Left forelimb (tissue), 1 donor: ENCODE measurements at regions not wholly inside any gene's neighbourhood (a gene's known extent, or its start where the extent isn't known, plus 50 kb on each side); places are given as distances from the start of the nearest gene placed in this dataset.

Experiments used
- DNase-seq: peaks from one replicate; pipeline ENCODE4 v3.0.0-alpha.2; 2018; ENCODE audit warnings: low spot score

DNA sequence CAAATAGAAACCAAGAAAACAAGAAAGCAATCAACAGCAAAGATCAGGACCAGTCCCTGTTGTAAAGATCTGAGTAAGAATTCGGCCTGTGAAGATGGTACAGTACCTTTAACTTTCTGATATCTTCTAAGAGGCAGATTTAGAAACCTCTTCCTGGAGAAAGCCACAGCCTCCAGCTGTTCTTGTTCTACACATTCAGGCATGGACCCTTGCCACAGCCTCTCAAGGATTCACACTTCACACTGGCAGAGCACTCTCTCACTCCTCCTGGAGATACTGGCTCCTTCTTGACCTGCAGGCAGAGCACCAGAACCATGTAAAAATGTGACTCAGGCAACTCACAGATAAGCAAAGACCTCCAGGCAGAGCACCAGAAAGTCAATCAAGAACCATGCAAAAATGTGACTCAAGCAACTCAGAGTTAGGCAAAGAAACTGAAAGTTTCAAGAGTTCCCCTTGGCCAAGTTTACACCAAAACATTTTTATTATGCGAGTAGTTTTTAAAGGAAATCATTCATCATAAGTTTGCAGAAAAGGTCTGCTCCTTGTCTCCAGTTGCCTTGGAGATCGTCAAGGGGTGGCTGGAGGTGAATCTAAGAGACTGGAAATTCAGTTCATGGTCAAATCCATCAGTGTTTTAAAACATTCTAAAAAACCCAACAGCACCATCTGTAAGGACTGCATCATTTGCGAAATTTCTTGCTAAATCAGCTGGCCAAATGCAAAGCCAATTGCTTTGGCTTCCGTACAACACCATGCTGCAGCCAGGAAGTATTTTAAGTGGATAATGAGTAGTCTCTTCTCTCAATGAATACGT is 119.3 kb upstream of the MDM1 start:
- no peak for DNase-seq

DNA sequence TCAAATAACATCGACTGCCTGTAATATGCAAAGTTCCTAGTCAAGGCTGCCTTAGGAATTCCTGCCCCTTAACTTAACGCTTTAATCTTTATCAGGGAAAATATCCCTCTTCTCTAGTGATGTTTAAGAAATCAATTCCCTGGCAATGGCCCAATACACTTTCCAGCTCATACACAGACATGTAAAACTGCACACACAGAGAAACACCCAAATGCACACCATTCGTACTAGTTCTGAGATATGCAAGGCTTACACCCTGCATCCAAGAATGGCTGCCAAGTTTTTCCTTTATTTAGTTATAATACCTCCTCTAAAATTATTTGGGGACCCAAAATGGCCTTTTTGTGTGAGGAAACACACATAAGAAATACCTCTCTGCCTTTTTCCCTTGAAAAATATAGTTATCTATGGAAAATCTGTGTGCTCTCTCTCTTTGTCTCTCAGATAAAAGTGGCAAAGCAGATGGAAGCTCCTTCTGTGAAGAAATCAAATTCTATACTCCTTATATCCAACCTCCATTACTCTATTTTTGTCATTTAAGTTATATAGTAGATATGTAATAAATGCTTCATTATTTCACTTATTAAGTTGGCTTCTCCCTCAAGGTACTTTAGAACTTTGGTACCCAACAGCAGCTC is 120.0 kb upstream of the MDM1 start:
- no peak for DNase-seq

DNA sequence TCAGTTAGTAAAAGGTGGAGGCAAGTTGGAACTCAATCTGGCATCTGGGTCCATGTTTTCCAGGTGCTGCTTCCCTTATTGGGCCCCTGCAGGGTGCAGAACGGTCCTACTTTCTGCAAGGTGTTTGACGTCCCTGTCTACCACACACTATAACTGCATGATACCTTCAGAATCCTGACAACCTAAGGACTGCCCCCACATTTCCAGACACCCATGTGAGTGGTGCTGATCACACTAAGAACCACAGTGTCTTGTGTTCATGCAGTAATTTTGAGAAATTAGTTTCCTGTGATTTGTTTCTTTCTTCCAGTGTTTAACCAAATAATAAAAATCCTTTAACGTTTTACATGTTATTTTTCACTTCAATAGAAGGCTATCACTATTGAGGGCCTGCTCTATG is 121.1 kb upstream of the MDM1 start:
- DNase-seq, result no peak

DNA sequence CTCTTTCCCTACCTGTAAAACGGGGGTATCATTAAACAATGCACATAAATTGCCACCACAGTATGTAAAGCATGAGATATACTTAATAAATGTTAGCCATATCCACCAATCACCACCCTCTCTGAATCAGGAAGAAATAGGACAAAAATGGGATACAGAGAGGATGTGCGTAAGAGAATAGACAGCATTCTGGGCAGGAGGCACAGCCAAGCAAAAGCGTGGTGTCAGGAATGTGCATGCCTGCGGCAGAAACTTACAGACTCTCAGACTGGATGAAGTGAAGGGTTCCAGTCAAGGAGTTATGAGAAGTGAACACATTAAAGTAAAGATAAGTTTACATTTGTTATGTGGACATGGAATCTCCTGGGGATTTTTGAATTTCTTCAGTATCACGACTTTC is 121.7 kb upstream of the MDM1 start:
- no peak for DNase-seq

DNA sequence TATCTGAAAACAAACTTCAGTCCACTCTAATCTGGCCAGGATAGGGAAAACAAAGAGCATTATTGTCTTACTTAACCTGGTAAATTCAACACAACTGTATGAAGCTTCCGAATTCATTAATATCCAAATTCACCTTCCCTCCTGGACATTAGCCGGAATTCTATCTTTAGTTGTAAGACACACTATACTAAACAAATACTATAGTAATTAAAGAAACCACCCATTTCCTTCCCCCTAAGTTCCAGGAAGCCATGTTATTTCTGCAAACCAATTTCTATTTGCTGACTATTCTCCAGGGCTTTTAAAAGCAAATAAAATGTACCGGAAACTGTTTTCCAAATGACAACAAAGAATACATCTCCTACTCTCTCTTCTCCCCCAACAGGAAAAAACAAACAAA is 122.7 kb upstream of the MDM1 start:
- DNase-seq, result no peak

DNA sequence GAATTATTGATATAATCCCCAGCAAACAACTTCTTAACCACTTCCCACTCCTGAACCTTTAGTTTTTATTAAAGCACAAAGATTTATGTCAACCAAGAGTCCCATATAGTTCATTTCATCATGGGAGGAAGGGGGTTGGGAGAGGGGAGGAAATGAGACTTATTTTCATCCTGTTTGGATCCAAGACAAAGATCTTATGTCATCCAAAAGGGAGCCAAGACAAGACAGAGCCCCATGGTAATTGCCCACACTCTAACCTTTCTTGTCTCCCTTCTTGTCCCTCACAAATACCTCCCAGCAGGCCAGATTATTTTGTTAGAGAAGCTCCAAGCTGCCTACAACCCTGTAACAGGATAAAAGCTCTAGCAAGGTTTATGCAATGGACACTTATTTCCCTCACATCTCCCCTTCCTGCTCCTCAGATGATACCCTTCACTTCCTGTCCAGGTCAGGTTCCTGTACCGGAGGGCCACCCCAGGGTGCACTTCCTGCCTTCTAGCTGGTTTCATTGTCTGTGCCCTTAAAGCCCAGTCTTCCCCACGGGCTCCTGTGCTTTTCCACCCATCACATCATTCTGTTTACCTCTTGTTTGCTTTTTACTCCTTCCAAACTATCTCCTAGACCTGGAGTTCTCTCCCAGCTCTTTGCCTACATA is 123.7 kb upstream of the MDM1 start:
- no peak for DNase-seq

DNA sequence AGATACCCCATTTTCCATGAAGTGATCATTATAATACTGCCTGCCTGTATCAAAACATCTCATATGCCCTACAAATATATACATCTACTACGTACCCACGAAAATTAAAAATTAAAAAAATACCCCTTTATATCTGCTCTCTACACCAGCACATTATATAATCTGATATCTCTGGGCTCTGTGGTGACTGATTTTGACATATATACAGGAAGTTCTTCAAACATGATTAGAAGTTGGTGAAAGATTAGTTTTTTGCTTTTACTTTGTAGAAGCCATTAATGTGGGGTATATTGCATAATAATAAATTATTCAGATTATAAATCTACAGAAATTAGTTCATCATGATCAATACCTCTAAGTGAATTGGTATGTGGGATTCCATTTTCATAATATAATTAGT is 126.7 kb upstream of the MDM1 start:
- DNase-seq, result no peak

DNA sequence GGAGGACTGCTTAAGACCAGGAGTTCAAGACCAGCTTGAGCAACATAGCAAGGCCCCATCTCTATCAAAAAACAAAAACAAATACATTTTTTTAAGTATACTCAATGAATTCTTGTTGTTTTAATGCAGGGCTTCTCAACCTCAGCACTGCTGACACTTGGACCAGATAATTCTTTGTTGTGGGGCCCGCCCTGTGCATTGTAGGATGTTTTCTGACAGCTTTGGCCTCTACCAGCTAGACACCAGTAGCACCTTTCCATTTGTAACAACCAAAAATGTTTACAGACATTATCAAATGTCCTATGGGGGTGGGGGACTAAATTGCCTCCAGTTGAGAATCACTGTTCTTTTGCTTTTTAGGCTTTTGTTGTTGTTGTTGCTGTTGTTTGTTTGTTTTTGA is 128.1 kb upstream of the MDM1 start:
- DNase-seq, result no peak

DNA sequence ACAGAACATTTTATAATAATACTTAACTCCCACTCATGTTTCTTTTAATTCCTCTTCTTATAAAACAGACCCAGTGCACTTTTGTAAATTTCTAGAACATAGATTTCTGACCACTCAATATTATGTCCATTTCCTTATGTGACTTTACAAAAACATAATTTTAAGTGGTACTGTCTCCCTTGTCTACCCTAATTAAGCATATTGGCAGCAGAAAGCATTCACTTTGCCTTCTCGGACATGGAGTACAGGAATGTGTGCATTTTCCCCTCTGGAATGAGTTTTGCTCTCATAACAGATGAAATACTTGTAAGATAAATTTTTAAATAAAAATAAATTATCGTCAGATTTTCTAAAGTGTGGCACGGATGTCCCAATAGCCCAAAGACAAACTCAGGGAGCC is 129.5 kb upstream of the MDM1 start:
- no peak for DNase-seq

DNA sequence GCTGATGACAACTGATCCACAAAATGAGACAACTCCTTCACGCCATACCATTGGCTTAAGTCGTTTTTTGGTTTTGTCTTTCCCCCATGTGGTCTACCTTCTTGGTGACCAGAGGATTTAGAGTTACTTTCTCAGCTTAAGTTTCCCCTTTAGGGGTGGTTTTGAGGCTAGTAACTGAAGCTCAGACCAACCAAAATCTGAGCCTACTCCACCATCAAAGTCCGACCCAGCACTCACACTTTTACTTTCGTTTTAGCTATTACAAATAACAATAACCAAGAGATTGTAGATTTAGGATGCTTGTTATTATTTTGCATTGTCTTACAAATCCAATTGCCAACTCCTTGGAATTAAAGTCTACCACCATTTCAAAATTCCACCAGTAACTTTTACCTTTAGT is 130.6 kb upstream of the MDM1 start:
- no peak for DNase-seq

DNA sequence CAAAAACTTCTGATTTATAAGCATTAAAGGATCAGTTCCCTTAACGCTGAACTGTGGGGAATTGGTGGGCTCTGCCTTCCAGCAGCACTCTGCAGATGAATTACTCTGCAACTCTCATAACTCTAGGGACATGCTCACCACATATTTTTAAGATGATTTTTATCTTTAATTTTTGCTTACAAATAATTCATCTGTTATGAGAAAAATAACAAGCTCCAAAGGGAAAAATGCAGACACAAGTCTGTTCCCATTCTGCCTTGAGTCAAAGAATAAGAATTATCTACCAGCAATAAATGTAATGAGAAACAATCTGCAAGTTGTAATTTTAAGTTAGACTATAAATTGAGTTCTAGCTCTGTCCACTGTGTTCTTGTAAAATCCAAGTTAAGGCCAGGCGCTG is 133.1 kb upstream of the MDM1 start:
- DNase-seq, result no peak

DNA sequence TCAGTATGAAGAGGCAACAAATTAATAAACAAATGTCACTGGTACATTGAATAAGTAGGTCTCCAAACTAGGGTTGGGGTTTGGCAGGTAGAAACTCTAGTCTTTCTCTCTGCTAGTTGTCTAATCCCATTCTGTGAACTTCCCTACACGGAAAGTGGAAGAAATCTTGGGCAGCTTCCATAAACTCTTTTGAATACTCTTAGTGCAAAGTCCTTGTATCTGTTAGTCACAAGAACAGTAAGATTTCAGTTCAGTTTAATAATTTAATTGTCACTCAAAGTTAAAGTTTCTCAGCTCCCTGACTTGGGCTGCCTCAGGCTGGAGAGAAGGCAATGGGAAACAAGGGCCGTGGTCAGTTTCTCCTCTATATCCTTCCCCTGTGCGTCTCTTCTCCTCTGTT is 135.4 kb upstream of the MDM1 start:
- DNase-seq, result no peak

DNA sequence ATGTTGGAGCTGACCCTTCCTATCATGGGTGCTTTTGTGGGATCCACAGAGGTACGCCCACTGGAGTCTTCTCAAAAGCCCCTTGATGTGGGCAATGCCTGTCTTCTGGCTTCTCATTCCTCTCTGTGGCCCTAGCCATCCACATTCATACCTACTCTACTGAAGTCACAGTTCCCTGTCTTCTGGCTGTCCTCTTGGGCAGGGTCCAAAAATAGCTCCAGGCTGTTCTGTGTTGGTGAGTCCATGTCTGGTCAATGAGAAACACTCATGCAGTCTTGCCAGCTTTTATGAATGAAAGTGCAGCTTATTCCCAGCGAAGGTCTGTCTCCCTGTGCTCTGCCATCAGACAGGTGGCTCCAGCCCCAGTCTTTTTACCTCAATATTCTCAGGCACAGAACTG is 135.9 kb upstream of the MDM1 start:
- no peak for DNase-seq

DNA sequence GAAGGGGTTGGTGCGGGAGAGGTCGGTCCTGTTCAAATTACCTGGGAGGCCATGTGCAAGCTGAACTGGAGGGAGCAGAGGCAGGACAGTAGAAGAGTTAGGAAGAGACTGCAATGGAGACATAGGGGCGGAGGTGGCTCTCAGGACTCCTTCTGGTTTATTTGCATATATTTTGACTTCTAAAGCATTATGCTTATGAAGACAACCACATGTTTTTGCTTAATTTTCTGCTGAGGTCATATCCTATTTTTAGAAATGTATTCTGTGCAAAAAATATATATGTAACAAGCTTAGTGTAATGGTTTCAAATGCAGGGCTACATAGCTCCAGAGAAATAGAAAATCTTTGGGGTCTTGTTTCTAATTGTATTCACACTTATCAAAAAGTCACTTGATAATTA is 137.0 kb upstream of the MDM1 start:
- DNase-seq, result no peak

DNA sequence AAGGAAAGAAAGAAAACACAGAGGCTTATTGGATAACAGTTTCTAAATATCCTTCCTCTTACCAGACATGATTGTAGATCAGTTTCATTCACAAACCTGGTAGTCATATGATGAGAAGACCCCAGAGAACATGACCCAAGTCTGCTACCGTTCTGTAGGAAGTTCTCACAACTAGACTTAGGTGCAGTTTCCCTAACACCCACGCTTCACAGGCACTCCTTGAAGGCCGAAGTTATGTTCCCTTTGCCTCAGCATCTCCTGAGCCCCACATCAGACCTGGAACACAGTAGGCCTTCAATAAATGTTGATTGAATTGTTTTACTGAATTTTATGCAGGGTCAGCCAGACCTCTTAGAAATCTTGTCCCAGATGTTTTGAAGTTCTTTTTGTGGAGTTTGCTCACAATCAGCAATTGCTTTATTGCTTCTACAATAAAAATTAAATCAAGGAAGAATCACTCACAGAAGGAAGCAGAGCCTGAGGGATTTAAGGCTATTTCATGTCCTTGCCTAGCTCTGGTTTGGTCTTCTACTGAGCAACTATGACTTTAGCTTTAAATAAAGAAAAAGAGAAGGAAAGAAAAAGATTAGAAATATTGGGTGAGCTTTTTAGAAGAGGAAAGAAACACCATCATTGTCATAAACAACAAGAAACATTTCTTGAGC is 138.6 kb upstream of the MDM1 start:
- no peak for DNase-seq

DNA sequence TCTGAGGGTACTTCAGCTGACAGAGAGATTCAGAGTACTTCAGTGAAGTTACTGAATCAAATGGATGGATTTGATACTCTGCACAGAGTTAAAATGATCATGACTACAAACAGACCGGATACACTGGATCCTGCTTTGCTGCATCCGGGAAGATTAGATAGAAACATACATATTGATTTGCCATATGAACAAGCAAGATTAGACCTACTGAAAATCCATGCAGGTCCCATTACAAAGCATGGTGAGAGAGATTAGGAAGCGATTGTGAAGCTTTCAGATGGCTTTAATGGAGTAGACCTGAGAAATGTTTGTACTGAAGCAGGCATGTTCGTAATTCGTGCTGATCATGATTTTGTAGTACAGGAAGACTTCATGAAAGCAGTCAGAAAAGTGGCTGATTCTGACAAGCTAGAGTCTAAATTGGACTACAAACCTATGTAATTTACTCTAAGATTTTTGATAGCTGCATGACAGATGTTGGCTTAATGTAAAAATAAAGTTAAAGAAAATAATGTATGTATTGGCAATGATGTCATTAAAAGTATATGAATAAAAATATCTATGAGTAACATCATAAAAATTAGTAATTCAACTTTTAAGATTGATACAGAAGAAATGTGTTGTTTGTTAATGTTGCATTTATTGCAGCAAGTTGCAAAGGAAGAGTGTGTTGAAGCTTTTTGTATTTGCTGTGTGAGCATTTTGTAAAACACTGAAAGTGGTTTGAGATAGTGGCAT is 136.1 kb upstream of the RAP1B start:
- no peak for DNase-seq

DNA sequence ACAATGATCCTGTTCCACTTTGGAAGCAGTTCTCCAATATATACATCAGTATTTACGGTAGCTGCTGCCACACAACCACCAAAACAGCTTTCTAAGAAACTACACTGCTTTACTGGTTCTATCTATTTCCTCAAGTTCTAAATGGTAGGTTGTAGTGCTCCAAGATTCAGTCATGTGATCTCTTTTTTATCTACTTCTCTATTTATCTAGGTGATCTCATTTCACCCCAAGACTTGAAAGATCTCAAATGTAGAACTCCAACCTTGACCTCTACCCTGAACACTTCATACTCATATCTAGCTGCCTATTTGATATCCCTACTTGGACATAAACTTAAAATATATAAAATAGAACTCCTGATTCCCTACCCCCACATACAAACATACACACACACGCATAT is 133.9 kb upstream of the RAP1B start:
- DNase-seq, result no peak

DNA sequence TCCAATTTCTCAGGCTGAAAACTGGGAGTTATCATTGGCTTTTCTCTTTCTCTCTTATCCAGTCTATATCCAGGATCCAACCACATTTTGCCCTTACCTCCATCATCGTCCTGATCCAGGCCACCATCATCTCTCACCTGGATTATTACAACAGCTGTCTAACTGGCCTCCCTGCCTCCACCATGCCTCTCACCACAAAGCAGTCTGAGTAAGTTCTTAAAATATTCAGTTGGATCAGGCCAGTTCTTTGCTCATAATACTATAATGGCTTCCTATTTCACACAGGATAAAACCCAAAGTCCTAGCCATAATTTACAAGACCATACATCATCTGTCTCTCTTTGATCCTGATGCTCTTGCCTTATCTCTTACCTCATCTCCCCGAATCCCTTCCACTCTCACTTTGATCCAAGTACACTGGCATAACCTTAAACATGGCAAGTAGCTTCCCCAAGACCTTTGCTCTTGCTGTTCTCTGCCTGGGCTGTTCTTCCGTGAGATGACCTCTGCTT is 133.4 kb upstream of the RAP1B start:
- DNase-seq, result no peak

DNA sequence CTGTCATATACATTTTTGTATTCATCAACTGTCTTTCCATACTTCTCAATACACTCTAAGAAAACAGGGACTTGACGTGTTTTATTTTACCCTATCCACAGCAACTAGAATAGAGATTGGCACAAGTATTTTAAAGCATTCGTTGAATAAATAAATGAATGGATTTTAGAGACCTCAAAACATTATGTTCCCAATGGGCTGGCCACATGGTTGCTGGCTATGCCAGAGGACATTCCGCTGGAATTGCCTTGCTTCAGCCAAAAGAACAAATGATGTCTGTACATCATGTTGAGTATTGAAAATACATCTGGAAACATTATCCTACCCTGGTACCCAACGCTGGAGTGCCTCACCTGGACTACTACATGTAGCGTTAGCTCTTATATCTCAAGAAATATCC is 132.8 kb upstream of the RAP1B start:
- no peak for DNase-seq

DNA sequence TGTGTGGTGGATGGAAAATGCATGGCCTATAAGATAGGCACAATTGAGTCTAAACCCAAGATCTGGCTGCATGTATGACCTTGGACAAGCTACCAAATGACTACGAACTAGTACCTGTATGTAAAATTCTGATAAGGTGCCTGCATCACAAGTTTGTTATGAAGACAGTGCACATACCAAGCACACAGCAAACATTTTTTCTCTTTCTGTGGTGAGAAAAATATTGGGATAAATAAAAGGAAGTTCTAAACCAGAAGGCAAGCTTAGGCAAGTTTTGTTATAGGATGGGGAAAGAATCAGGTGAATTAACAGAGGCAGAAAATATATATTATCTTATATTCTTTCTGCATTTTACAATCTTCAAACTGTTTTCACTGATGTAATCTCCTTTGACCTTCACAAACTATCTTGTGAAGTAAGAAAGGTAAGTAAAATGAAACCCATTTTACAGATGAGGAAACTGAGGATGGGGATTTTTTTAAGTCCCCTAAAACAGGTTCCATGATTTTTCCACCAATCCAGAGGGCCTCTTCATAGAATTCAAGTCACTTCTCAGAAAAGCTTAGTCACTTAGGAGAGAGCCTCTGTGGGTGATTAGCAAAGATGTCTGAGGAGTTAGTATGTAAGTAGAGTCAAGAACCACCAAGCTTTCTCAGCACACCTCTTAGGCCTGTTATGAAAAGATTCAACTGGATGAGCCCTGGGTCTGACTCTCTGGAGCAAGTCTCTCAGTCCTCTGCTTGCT is 132.0 kb upstream of the RAP1B start:
- DNase-seq, result no peak

DNA sequence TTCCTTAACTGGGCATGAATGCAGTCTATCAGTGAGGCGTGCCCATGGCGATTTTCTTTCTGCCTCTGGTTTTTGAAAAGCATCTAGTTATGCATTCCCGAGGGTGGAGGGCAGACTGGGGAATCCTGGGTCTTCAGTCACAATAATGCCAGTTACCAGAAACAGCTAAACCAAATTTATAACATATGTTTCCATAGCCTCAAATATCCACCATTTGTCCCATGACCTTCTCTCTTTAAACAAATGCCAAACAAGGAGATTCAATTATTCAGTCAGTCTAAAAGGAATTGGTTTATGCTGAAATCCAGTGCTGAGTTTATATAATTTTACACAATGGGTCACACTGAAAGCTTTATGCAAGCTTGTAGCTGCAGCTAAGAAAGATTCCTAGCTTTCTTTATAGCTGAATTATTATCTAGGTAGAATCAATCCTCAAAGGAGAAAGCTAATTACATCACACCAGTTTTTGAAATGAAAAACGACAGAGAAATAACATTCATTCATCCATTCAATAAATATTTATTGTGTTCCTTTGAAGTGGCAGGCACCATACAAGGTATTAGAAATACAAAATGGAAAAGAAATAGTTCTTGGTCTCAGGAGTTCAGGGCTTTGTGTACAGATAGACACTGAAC is 131.3 kb upstream of the RAP1B start:
- no peak for DNase-seq
